ENCODE measurements at regions not wholly inside any gene's neighbourhood (a gene's known extent, or its start where the extent isn't known, plus 50 kb on each side); places are given as distances from the start of the nearest gene placed in this dataset.

DNA sequence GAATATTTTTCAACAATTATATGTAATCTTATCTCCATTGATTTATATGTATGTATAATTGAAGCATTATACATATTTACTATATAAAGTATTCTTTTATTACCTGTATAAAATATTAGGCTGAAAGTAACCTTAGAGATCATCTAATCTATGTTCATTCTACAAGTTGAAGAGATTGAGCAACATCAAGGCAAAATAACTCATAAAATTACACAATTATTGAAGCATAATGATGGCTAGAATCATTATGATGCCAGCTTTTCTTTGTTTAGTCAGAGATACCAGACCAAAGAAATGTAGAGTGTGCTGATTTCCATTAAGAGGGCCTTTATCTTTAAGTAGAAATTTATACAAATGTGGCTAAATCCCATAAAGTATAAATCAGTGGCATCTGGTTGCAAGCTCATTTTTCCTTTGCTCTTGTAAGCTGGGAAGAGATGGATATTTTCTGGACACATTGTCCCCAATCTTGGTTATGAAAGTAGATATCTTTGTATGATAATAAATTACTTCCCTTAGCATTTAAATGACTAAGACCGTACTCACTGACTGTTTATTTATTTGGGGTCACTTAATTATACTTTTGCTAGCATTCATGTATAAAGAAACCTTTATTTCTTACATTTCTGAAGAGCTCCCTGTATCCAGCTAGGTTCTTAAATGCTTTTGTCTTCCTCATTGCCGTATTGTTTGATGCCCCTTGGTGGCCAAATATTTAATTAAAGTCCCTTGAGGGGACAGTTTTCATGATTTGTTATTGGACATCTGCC lies 339.8 kb downstream of the PCDH7 start:
- H3K27me3 Mint-ChIP-seq (ENCODE audit: unreplicated experiment), result peaks cover 15% of the 10 kb centered on the region

DNA sequence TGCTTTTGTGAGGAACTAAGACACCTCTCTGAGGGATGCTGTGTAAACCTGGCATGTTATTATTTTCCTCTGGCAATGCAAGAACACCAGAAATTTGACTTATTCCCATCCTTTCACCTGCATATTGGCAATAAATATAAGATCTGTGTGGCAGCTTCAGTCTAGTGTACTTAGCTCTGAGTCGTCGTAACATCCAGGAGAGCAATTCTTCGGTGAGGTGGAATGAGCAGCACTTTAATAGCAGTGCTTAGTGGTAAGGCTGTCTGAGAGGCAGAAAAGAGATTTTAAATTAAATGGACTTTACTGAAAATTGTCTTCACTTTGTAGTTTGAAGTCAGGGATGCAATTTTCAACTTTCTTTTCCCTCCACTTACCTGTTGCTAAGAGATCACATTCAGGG lies 344.9 kb downstream of the PCDH7 start:
- Mint-ChIP-seq H3K36me3 (ENCODE audit: insufficient read depth, unreplicated experiment) (no peaks in the 10 kb centered on the region), H3K27me3 (ENCODE audit: unreplicated experiment) (no peaks in the 10 kb centered on the region), H3K4me1 (ENCODE audit: low read depth, unreplicated experiment) (no peaks in the 10 kb centered on the region), H3K9me3 (ENCODE audit: low read depth, unreplicated experiment) (no peaks in the 10 kb centered on the region), H3K4me3 (ENCODE audit: low read depth, unreplicated experiment) (no peak overlapping the region), H3K27ac (ENCODE audit: unreplicated experiment) (no peak overlapping the region)
- DNase-seq, result no peak
- BruUV-seq (replicated peaks), result no TSS peak
- TF ChIP-seq, protein P1, sequence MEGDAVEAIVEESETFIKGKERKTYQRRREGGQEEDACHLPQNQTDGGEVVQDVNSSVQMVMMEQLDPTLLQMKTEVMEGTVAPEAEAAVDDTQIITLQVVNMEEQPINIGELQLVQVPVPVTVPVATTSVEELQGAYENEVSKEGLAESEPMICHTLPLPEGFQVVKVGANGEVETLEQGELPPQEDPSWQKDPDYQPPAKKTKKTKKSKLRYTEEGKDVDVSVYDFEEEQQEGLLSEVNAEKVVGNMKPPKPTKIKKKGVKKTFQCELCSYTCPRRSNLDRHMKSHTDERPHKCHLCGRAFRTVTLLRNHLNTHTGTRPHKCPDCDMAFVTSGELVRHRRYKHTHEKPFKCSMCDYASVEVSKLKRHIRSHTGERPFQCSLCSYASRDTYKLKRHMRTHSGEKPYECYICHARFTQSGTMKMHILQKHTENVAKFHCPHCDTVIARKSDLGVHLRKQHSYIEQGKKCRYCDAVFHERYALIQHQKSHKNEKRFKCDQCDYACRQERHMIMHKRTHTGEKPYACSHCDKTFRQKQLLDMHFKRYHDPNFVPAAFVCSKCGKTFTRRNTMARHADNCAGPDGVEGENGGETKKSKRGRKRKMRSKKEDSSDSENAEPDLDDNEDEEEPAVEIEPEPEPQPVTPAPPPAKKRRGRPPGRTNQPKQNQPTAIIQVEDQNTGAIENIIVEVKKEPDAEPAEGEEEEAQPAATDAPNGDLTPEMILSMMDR (IDR thresholded peaks at IDR 0.05; ENCODE audit: unreplicated experiment), result no peak
- intact Hi-C loops (cut with micrococcal nuclease; ENCODE audit: unreplicated experiment), result no loop called here
- CTCF ChIA-PET, result no interaction called here

More for the DNA sequence above, 339.8 kb downstream of the PCDH7 start:
- no peak for DNase-seq
- Mint-ChIP-seq H3K9me3 (ENCODE audit: low read depth, unreplicated experiment) (no peaks in the 10 kb centered on the region), H3K4me1 (ENCODE audit: low read depth, unreplicated experiment) (no peaks in the 10 kb centered on the region), H3K4me3 (ENCODE audit: low read depth, unreplicated experiment) (no peak overlapping the region), H3K27ac (ENCODE audit: unreplicated experiment) (no peak overlapping the region), H3K36me3 (ENCODE audit: insufficient read depth, unreplicated experiment) (no peaks in the 10 kb centered on the region)
- intact Hi-C loops (cut with micrococcal nuclease; ENCODE audit: unreplicated experiment), result no loop called here
- TF ChIP-seq, protein P1 (IDR thresholded peaks at IDR 0.05; ENCODE audit: unreplicated experiment), result no peak
- BruUV-seq (replicated peaks), result no TSS peak
- CTCF ChIA-PET, result no interaction called here

DNA sequence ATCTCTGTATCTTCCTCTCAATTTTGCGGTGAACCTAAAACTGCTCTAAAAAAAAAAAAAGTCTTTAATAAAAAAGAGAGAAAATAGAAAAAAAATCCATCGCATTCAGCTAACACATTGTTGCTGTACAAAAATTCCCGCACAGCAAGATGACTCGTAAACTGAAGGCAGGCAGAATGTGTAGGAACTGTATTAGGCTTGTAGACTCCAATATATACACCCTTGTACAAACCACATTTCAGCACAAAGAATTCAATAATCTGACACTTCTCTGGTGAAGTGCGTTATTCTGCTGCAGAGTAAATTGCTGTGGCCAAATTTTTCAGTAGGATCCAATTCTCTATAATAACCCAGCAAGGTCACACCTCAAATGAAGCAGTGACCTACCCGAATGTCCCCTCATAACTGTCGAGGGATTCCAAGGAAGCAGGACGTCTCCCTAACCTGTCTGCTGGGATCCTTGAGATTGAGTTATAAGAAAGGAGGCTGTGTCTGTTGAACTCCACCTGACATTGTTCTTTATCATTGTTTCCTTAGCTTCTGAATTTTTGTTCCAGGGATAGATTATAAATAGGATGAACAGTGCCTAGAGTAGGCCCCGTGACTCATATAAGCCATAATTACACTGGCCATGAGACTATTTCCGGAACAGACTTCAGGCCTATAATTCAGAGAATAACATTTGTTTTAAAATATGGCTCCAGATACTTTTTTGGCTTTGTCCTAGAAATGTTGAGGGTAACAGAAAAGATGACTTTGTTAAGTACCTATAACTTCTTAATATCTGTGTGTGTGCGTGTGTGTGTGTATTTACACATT lies 348.3 kb downstream of the PCDH7 start:
- H3K36me3 Mint-ChIP-seq (ENCODE audit: insufficient read depth, unreplicated experiment), result no peaks in the 10 kb centered on the region
- no peaks in the 10 kb centered on the region for H3K4me1 Mint-ChIP-seq (ENCODE audit: low read depth, unreplicated experiment)
- H3K9me3 Mint-ChIP-seq (ENCODE audit: low read depth, unreplicated experiment), result no peaks in the 10 kb centered on the region
- no TSS peak for BruUV-seq (replicated peaks)
- no peak overlapping the region for H3K4me3 Mint-ChIP-seq (ENCODE audit: low read depth, unreplicated experiment)
- H3K27me3 Mint-ChIP-seq (ENCODE audit: unreplicated experiment), result peaks cover 2% of the 10 kb centered on the region
- H3K27ac Mint-ChIP-seq (ENCODE audit: unreplicated experiment), result no peak overlapping the region
- DNase-seq, result no peak
- CTCF ChIA-PET, result no interaction called here
- intact Hi-C loops (cut with micrococcal nuclease; ENCODE audit: unreplicated experiment), result no loop called here
- TF ChIP-seq, protein P1 (IDR thresholded peaks at IDR 0.05; ENCODE audit: unreplicated experiment), result no peak

DNA sequence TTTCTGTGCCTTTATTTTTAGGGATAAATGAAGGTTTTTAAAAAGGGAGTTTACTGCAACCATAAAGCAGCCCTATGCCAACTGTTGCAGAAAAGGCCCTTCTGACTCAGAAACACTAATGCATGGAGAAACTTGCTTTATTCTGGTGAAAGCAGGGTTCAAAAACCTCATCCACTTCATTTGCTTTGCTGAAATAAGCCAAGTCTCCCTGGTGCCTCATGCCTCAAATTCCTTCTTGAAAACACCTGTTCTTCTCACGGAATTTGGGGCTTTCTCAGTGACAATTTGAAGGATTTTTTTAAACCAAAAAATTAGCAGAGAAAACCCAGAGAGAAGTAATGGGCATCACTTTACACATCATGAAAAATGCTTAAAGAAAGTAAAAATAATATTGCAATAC lies 349.0 kb downstream of the PCDH7 start:
- no TSS peak for BruUV-seq (replicated peaks)
- Mint-ChIP-seq H3K27me3 (ENCODE audit: unreplicated experiment) (peaks cover 9% of the 10 kb centered on the region), H3K4me1 (ENCODE audit: low read depth, unreplicated experiment) (no peaks in the 10 kb centered on the region), H3K9me3 (ENCODE audit: low read depth, unreplicated experiment) (no peaks in the 10 kb centered on the region), H3K36me3 (ENCODE audit: insufficient read depth, unreplicated experiment) (no peaks in the 10 kb centered on the region), H3K4me3 (ENCODE audit: low read depth, unreplicated experiment) (no peak overlapping the region), H3K27ac (ENCODE audit: unreplicated experiment) (no peak overlapping the region)
- intact Hi-C loops (cut with micrococcal nuclease; ENCODE audit: unreplicated experiment), result no loop called here
- CTCF ChIA-PET, result no interaction called here
- no peak for DNase-seq
- TF ChIP-seq, protein P1 (IDR thresholded peaks at IDR 0.05; ENCODE audit: unreplicated experiment), result no peak

Measured in Calu3 (cell line).